ENCODE measurements at regions not wholly inside any gene's neighbourhood (a gene's known extent, or its start where the extent isn't known, plus 50 kb on each side); places are given as distances from the start of the nearest gene placed in this dataset.
"Not testable (repeated sequence)": the region's sequence is repeated elsewhere in the genome, so short reads cannot be mapped to it uniquely, and the experiment has no call there.

GRCh38 chr12:75756771-75757170, 245.4 kb upstream of the KRR1 start:
- DNase-seq (ENCODE audit: low read depth) = no peak

GRCh38 chr12:75756111-75756510, 244.7 kb upstream of the KRR1 start:
- no peak for DNase-seq (ENCODE audit: low read depth)

- DNase-seq (ENCODE audit: low read depth) = no peak
Observed at GRCh38 chr12:75754698-75755097, 243.3 kb upstream of the KRR1 start.

GRCh38 chr12:75754141-75754540, 242.7 kb upstream of the KRR1 start:
- no peak for DNase-seq (ENCODE audit: low read depth)

GRCh38 chr12:75751769-75752471, 240.5 kb upstream of the KRR1 start:
- DNase-seq (ENCODE audit: low read depth) = no peak

GRCh38 chr12:75750716-75751306, 239.4 kb upstream of the KRR1 start:
- no peak for DNase-seq (ENCODE audit: low read depth)

- not testable (repeated sequence) for DNase-seq (ENCODE audit: low read depth)
Observed at GRCh38 chr12:75748990-75749389, 237.6 kb upstream of the KRR1 start.

- no peak for DNase-seq (ENCODE audit: low read depth)
Observed at GRCh38 chr12:75748136-75748535, 236.7 kb upstream of the KRR1 start.

- DNase-seq (ENCODE audit: low read depth) = no peak
Observed at GRCh38 chr12:75747572-75748021, 236.2 kb upstream of the KRR1 start.

- no peak for DNase-seq (ENCODE audit: low read depth)
Observed at GRCh38 chr12:75746621-75747020, 235.2 kb upstream of the KRR1 start.

- DNase-seq (ENCODE audit: low read depth) = no peak
Observed at GRCh38 chr12:75744607-75745256, 233.3 kb upstream of the KRR1 start.

GRCh38 chr12:75742961-75743360, 231.6 kb upstream of the KRR1 start:
- DNase-seq (ENCODE audit: low read depth) = no peak

GRCh38 chr12:75742048-75742447, 230.6 kb upstream of the KRR1 start:
- DNase-seq (ENCODE audit: low read depth) = no peak

- DNase-seq (ENCODE audit: low read depth) = no peak
Observed at GRCh38 chr12:75739912-75740311, 228.5 kb upstream of the KRR1 start.

- not testable (repeated sequence) for DNase-seq (ENCODE audit: low read depth)
Observed at GRCh38 chr12:75739098-75739497, 227.7 kb upstream of the KRR1 start.

GRCh38 chr12:75738486-75738885, 227.1 kb upstream of the KRR1 start:
- peak; percentile 47 for DNase-seq (ENCODE audit: low read depth)

GRCh38 chr12:75735853-75736252, 224.4 kb upstream of the KRR1 start:
- no peak for DNase-seq (ENCODE audit: low read depth)

- no peak for DNase-seq (ENCODE audit: low read depth)
Observed at GRCh38 chr12:75728826-75729225, 217.4 kb upstream of the KRR1 start.

- no peak for DNase-seq (ENCODE audit: low read depth)
Observed at GRCh38 chr12:75727577-75727976, 216.2 kb upstream of the KRR1 start.

- no peak for DNase-seq (ENCODE audit: low read depth)
Observed at GRCh38 chr12:75725521-75726111, 214.2 kb upstream of the KRR1 start.

- no peak for DNase-seq (ENCODE audit: low read depth)
Observed at GRCh38 chr12:75724928-75725312, 213.5 kb upstream of the KRR1 start.

GRCh38 chr12:75724307-75724927, 213.0 kb upstream of the KRR1 start:
- DNase-seq (ENCODE audit: low read depth) = no peak

Data from activated T-cell treated with anti-CD3 and anti-CD28 coated beads for 24 hours (primary cell).